D341Med (cell line): ENCODE measurements at regions not wholly inside any gene's neighbourhood (a gene's known extent, or its start where the extent isn't known, plus 50 kb on each side); places are given as distances from the start of the nearest gene placed in this dataset.

Experiments used
- DNase-seq: peaks from one replicate; pipeline ENCODE4 v3.0.0; 2012; ENCODE audit warnings: low spot score

DNA sequence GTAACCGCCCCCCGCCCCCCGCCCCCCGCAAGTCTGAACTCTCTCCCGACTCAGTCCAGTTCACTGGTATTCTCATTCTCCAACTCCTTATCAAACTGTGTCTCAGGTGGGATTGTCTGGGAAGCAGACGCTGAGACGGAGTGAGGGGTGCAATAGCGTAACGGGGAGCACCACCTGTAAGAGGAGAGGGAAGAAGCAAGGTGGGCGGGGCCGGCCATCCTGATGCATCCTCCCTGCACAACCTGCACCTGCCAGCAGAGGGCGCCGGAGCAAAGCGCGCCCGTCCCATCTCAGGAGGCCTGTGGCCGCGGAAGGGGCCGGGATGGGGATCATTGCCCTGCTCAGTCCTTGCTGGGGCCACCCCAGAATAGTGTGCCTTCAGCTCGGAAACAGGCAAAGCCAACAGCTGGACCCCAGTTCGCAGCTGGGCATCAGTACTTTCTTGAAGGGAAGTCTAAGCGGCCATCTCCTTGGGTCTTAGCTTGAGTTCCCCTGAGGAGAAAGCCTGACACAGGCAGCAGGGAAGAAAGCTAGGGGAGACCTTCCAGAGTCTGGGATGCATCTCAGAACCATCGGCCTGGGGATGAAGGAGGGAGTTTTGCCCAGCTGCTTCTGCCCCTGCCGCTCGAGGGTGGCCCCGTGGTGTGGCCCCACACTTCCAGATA lies 208.0 kb downstream of the TFCP2L1 start:
- peak; percentile 76 for DNase-seq

DNA sequence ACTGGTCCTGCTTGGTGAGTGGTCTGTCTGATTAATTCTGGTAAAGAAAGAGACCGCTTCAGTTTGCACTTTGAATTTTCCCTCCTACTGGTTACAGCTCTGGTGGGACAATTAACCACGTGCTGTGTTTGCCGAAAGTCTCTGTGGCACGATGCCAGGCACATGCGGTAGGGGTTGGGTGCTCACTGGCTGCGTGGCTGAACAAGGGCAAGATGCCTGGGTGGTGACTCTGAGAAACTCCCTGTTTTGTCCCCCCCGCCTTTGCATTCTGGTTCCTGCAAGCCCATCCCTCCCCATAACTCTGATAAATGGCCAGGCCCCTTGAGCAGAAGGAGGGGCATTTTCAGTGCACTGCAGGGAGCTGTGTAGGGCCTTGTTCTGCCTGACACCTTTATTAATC lies 206.1 kb downstream of the TFCP2L1 start:
- DNase-seq = no peak

DNA sequence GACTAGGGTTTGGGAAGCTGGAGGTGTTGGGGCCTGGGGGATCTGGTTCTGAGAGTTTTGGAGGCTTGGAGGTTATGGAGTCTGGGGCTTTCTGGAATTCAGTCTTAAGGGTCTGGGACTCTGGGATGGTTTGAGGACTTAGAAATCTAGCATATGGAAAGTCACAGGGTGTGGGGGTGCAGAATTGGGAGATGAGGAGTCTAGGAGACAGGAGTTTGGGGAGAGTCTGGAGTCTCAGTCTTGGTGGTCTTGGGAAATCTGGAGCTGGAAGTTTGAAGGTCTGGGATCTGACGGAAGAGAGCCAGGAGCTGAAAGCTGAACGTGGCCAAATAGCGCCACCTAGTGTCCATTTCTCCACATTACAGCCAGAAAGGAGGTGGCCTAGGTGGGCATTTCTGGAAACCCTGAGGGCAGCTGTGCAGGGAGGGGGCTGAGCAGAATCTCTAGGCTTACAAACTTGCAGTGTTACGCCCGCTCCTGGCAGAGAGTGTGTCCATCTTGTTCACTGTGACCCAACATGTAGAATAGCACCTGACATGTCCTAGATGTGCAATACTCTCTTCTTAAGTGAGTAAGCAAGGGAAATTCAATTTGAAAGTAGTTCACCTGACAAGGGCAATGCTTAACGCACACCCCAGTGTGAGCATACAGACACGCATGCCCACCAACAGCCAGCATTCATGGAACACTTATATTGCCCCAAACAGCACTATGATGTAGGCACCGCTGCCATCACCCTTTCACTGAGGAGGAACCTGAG lies 204.8 kb downstream of the TFCP2L1 start:
- DNase-seq = peak; percentile 75

DNA sequence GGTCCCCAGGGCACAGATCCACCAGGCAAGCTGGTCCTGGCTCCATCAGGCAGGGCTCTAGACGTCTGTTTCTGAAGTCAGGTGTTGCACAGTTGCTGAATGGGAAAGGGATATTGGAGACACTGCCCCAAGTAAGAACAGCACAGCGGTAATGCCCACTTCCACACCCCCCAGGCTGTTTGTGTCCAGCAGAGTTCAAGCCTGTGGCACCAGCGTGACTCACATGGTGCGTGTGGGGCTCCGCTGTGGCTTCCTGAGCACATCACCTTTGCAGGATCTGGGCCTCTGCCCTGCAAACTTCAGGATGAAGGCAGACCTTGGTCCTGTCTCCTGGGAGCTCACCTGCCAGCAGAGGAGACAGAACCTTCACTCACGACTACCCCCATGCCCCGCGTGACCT lies 203.3 kb downstream of the TFCP2L1 start:
- DNase-seq = no peak

DNA sequence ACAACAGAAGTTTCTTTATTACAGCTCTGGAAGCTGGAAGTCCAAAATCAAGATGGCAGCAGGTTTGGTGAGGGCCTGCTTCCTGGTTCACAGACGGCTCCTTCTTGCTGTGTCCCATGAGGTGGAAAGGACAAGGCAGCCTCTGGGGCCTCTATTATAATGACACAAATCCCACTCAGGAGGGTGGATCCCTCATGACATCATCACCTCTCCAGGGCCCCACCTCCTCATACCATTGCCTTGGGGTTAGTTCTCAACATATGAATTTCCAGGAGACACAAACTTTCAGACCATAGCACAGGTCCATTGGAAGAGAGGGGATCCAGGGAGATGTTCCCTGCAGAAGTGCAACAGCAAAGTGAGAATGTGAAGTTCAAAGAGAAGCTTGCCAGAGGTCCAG lies 202.8 kb downstream of the TFCP2L1 start:
- no peak for DNase-seq

DNA sequence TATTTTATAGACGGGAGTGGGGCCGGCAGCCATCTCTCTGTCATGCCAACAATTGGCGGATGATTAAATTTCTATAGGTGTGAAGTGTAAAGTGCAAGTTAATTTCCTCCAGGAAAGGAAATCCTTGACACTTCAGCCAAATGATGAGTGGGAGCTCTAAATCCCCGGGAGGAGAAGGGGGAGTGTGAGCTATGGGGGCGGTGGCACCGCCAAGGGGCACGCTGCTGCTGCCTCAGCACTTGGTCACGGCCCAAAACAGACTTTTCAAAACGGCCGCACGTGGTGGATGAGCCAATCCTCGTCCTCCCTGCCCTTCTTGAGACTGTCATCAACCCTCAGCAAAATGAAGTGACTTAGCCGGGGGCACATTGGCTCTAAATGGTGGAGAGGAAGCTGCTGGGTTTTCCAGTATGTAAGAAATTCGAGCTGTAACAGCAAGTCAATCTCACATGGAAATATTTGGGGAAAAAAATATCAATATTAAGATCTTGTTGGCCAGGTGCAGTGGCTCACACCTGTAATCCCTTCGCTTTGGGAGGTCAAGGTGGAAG lies 200.8 kb downstream of the TFCP2L1 start:
- DNase-seq = no peak

DNA sequence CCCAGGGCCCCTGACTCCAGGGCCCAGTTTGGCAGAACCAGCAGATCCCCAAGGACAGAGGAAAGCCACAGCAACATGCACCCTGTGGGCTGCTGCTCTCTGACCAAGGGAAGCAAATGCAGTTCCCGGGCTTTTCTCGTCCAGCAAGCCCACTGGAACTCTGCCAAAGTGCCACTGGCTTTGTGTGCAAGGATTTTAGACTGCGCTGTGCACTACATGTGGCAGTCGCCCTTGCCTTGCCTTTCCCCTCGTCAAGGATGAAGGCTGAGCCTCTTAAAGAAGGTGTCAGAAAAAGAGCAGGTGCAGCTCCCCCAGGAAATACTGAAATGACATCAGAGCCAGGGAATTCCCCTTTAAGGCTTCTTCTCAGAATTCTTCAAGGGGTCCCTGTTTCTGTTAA lies 199.2 kb downstream of the TFCP2L1 start:
- DNase-seq = no peak

DNA sequence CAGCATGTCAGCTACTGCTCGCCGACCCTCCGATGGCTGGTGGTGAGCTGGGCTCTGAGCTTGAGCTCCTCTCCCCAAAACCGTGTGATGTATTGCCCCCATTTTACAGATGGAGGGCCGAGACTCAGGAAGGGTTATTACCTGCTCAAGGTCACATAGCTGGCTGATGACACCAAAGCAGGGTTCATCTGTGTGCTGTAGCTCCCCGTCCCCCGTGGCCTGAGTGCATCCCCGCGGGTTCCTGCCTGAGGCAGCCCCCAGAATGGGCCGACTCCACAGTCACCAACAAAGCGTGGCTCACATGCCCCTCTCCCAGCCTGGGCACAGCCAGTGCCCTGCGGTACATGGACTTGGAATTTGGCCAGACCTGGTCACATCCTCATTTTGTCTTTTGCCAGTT lies 198.6 kb downstream of the TFCP2L1 start:
- DNase-seq = no peak

DNA sequence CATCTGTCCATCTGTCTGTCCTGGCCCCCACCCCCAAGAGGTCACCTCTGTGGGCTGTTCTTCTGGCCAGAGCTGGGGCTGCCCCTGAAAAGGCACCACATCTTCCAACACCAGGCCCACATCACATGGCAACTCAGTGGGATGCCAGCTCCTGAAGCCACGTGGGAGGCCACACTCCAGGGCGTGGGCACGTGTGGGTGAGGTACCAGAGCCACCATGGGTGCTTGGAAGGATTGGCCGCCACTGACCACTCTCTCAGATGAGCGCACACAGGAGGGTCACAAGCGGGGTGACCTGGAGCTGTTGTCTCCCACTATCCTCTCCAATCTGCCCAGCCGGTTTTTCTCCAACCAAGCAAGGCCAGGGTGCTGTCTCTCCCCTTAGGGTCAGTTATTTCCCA lies 197.9 kb downstream of the TFCP2L1 start:
- no peak for DNase-seq

DNA sequence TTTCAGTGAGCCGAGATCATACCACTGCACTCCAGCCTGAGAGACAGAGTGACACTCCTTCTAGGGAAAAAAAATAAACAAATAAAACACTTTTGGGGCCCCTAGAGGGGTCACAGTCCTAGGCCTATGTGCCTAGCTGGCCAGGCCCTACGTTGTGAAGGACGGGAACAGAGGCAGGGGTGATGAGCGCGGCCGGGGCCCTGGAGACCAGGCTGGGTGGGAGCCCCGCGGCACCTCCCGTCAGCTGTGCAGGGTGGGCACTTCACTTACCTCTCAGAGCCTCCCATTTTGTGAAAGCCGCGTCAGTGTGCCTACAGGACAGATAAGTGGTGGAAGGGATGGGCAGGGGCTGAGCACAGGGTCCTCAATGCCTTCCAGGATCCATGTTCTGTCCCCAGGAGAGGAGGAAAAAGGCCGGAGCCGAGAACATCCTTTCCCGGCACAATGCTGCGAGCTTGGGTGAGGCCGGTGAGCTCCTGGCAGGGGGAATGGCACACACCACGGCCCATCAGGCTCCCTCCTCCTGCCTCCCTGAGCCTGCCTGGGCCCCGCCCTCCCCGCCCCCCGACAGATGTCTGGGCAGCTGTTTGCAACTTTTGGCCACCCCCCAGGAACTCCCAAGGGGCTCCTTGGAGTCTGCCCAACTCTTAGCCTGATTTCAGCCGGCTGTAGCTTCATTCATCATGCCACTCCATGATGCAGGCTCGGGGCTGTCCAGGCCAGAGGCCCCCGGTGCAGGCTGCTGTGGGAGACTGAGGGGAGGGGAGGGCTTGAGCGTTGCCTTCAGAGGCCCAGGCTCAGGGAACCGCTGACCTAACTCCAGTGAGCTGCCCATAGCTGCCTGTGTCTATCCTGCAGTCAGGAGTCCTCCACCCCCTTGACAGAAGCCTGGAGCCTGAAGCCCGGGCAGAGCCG lies 196.5 kb downstream of the TFCP2L1 start:
- no peak for DNase-seq

DNA sequence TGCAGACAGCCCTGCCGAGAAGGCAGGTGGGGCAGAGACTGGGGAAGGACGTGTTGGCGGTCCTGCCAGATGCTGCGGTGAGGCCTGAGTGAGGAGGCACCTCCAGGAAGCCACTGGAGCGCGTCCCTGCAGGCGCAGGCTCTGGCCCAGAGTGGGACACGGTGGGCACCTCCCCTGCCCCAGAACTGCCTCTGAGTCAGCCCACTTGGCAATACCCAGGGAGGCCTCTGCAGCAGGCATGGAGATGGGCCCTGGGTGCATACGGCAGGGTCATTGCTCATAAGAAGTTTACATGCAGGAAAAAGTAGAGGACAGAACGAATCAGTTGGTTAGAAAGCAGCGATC lies 195.9 kb downstream of the TFCP2L1 start:
- no peak for DNase-seq

DNA sequence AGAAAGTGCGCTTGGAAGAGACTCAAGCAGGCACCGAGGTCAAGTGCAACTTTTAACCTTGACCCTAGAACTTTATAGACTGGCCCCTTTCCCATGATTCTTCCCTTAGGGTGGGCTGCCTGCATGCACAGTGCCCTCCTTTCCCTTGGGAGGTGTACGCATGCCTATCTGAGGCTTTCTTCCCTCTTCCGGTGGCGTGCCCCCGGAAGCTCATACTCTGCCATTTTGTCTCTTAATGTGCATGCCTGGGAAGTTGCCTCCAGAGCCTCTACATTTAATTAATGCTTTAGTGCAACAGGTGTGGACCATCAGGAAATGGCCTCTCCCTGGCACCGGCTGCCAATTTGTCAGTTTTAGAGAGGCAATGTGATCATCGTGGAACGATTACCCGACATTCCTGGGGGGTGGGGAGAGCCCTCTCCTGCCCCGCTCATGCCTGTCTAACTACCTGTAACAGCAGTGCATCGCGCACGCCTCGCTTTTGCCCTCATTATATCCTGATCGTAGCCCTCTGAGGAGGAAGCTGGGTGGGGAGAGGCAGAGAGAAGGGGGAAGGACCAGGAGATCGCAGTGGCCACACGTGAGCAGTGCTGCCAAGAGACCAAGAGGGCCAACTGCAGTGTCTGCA lies 194.8 kb downstream of the TFCP2L1 start:
- DNase-seq = no peak

DNA sequence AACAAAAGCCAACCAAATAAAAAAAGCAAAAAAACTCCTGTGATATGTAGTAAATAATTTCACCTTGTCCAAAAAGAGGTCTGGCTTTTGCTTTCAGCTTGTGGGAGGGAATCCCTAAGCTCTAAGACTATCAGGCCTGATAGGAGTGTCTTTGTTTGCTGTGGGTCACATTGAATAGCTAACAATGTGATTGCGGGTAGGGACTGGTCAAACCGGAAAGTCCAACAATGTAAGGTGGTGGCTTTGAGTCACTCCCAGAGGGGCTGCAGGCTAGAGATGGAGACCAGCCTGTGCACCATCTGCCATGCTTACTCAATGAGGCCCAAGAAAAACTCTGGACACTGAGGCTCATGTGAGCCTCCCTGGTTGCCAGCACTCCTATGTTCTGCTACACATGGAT lies 192.9 kb downstream of the TFCP2L1 start:
- DNase-seq = no peak

DNA sequence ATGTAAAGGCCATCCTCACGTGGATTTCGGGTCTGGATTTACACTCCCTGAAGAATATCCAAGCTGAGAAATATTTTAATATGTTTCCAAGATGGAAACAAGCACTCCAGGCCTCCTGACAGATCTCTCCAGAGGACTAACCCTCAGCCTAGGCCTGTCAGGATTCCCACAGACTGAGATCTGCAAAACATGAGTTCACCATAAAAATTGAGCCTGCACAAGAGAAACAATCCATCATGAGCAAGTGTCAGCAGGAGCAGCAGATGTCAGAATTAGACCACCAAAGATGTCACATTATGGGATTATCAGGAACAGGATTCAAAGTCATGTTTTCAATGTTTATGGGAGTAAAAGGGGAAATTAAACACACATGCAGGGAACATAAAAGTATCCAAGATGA lies 191.3 kb downstream of the TFCP2L1 start:
- no peak for DNase-seq

DNA sequence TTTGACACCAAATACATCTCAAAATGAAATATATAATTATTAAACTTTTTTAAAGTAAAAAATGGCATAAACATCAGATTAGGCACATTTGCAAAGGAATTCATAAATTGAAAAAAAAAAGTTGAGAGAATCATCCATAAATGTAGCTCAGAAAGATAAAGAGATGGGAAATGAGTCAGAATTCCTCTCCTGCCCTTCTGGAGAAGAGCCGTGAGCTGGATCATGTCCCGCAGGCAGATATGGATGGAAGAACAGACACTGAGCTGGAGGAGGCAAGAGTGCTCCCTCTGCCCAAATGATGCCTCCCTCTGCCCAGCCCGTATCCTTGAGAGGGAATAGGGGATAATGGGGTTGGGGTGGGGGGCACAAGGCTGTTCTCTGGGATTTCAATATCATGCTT lies 190.9 kb downstream of the TFCP2L1 start:
- no peak for DNase-seq

DNA sequence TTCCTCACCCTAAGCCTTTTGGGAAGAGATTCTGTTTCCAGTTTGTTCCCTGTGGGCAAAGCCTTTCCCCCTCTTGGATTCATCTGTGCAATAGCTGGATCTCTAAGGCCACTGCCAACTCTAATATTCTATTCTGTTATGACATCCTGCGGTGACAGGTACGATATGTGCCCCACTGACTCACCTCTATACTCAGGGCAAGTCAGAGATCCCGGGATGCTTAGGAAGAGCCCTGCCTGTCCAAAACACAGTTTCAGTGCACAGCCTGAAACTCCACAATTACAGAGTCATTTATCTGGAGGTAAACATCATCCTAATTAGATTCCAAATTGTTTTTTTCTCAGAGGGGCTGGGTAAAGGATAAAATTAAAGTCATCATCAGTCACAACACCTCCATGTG lies 190.2 kb downstream of the TFCP2L1 start:
- no peak for DNase-seq

DNA sequence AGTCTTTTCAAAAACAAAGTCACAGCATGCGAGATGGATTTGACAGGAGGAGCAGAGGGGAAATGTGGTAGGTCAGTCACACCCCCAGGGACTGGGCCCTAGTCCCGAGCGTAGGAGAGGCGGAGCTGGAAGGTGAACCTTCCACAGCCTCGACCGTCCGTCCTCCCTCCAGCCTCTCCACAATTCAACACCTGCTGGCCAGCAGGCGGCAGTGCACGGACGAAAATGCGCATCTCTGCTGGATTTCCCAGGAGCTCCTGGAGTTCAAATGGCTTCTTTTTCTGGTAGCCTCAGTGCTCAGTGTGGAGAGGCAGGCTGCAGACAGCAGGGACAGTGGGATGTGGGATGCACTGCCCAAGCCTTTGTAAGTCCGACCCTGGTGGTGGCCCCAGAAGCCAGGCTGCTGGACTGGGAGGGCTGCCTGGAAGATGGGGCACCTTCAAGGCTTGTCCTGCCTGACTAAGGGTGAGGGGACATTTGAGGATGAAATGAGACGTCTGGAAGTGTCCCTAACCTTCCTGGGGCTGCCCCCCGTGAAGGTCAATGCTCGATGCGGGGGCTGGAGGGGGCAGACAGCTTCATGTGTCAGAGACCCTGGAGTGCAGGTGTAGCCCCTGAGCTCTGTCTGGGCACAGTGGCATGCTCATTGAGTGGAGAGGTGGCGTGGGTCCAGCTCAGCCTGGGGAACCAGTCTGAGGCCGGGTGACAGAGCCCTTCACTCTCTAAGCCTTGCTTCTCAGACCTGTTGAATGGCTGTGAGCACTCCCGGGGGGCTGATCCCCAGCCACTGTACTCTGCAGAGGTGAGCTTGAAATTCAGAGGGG lies 189.5 kb downstream of the TFCP2L1 start:
- peak; percentile 78 for DNase-seq

DNA sequence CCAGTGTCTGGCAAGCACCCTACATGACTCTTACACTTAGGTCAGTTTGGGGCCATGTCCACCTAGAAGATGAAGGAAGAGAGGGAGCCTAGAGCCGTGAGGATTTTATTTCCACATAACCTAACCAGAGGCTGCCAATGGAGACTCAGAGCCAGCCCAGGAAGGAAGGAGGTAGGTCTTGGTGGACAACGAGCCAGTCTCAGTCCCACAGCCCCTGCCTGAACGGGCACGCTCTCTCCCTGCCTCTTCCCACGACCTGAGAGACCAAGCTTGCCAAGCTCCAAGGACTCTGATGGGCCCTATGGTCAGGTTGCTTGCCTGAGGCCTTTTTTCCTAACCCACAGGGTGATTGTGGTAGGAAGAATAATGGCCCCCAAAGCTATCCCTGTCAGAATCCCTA lies 188.4 kb downstream of the TFCP2L1 start:
- DNase-seq = no peak

DNA sequence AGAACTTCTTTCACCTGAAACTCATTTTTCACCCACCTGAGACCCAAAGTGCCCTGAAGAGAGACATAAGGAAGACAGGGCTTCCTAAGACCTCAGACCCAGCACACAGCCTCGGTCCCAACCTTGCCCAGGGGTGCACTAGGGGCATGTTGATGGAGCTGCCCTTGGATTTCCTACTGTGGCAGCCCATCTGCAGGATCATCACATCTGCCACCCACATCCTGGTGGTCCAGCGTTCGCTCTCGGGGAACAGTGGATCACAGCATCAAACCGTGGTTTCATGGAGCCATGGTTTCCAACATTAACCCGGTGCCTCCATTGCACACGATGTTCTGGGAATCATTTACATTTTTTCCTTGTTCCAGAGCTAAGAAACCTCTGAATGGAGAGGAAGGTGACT lies 186.4 kb downstream of the TFCP2L1 start:
- no peak for DNase-seq

DNA sequence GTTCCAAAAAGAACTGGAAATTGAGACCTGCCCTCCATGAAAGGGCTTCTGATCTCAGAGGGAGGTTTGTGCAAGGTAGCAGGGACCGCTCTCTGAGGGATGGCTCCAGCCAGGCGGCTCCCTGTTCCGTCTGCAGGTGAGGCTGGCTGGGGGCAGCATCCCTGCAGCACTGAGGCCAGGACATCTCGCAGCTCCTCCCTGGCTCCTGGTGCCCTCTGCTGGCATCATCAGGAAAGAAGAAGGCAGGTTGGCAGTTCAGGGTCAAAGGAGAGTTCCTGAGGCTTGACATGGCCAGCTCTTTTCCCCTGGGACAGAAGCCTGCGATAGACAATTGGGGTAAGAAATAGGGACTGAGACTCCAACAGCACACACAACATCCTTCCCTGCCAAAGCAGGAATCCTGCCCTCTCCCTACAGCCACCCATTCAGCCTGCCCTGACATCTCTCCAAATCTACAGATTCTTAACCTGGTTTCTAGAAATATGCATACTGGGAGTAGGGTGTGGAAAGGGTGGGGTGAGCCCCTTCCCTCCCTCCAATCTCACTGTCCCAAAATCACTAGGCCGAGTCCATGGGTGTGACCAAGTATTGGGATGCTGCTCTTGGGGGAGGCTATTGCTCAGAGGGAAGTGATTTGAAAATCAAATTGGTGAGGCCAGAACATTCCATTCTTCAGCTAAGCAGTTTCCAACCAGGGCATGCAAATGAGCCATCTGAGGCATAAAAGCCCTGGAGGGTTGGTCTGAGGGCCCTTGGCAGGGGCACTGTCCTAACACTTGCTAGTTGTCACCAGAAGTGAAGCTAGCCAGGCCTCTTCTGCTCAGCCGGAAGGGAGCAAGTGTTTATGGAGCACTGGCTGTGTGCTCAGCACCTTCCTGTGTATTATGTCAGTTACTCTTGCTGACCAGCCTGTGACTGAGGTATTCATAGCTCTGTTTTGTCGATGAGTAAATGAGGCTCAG lies 185.4 kb downstream of the TFCP2L1 start:
- DNase-seq = peak; percentile 54
